Hematopoietic multipotent progenitor cell treated with erythropoietin and hydrocortisone succinate and interleukin-3 and kit ligand, for 4 days (in vitro differentiated cells): ENCODE measurements at regions not wholly inside any gene's neighbourhood (a gene's known extent, or its start where the extent isn't known, plus 50 kb on each side); places are given as distances from the start of the nearest gene placed in this dataset.
"Not testable (repeated sequence)": the region's sequence is repeated elsewhere in the genome, so short reads cannot be mapped to it uniquely, and the experiment has no call there.

Experiments used
- DNase-seq: peaks from one replicate; pipeline ENCODE4 v3.0.0-alpha.2; 2015

GRCh38 chr13:84697591-84697990 is 815.3 kb upstream of the SLITRK1 start:
- not testable (repeated sequence) for DNase-seq

DNA sequence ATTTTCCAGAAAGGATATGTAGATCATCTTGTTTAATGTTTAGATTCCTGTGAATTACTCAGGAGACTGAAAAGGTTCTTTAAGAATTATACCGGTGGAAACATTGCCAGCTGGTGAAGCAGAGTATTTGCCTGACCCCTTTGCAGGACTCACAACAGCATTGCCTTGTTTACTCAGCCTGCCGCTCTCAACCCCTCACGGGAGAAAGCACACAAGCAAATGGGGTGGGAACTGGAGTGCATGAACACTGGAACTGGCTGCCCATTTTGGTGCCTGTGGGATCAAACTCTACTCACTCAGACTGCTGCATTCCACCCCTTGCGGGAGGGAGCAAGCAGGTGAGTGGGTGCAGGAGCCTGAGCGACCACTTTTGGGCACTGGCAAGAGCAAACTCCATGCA is 804.7 kb upstream of the SLITRK1 start:
- DNase-seq: no peak

GRCh38 chr13:84686458-84686857 is 804.2 kb upstream of the SLITRK1 start:
- no peak for DNase-seq

DNA sequence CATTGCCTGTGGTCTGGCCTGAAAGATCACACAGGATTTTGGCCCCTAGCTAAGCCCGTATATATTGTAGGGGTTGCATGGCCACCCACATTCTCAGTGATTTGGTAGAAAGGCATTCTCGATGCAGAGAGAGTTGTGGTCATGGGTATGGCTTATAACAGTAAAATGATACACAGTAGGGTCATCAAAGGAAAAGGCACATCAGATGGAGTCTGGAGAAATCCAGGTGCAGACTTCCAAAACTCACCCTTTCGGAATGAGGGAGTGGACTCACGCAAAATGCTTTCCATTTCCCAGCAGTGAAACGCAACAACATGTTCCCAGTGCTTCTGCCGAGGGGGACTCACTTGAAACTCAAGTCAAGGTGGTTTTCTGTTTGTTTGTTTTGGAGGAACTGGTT is 802.5 kb upstream of the SLITRK1 start:
- DNase-seq: no peak

- DNase-seq: no peak
These were observed 801.9 kb upstream of the SLITRK1 start for GRCh38 chr13:84684048-84684662.

DNA sequence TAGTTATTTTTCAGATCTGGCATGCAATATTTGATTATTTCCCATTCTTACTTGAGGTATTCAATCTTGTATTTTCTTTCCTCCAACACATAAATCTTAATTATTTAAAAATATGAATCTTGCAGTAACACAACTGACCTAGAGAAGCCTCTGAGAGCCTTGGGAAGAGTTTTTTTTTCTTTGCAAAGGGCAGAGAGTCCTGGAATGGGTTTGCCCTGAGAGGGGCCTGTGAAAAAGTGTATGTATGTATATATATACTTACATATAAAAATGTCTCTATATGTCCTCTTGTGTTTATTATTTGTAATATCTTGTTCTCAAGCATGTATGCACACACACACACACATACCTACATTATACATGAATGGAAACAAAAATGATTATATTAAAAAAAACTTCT is 801.2 kb upstream of the SLITRK1 start:
- no peak for DNase-seq

GRCh38 chr13:84677836-84678235 is 795.6 kb upstream of the SLITRK1 start:
- no peak for DNase-seq

DNA sequence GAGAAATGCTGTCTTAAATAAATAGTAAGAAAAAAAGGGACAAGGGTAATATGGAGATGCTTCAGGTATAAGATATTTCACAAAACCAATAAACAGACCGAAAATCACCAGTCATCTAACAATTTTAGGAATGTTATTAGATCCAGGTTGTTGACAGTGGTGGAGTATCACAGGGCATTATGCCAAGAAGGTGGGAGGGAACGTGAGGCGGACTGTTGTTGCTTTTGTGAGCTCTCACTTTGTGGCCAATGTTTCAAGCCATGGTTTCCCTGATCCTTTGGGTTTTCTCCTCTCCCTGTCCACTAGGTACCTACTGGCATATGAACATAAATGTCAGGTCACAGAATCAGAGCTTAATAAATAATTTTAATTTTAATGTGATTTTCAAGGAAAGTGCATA is 790.3 kb upstream of the SLITRK1 start:
- DNase-seq: no peak

GRCh38 chr13:84670245-84670644 is 788.0 kb upstream of the SLITRK1 start:
- no peak for DNase-seq

DNA sequence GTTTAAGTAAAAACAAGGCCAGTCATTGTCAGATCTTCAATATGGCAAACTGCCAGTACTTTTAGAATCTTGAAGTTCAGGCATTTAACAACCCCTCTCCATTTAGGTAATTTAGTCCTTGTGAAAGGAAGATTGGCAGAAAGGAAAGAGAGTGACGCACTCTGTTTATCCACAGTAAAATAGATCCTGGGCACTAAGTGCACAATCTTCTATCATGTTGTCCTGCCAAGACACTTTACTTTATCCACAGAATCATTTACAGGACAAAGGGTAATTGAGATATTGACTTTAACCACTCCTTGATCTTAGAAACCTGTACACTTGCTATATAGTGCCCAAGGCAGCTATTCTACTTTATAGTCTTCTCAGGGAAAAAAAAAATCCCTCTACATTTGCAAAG is 786.4 kb upstream of the SLITRK1 start:
- DNase-seq: no peak

DNA sequence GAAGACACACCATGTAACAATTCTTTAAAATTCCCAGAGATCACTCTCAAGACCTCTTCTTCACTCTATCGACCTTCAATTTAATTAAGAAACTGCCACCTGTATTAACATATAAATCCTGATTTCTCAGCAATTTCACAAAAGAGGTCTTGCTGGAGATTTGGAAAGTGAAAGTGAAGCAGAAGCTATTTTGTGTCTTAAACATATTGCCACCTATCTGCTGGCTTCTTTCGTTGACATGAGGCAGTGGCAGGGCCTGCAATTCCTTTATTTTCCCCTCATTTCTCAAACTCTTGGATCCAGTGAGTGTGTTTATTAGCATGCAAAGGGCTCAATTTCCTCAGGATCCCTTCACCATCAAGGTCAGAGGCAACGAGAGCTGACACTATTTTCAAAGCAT is 780.2 kb upstream of the SLITRK1 start:
- no peak for DNase-seq

- DNase-seq: no peak
These were observed 779.4 kb upstream of the SLITRK1 start for GRCh38 chr13:84661718-84662117.

- DNase-seq: peak; percentile 38
These were observed 777.0 kb upstream of the SLITRK1 start for GRCh38 chr13:84659359-84659661.

DNA sequence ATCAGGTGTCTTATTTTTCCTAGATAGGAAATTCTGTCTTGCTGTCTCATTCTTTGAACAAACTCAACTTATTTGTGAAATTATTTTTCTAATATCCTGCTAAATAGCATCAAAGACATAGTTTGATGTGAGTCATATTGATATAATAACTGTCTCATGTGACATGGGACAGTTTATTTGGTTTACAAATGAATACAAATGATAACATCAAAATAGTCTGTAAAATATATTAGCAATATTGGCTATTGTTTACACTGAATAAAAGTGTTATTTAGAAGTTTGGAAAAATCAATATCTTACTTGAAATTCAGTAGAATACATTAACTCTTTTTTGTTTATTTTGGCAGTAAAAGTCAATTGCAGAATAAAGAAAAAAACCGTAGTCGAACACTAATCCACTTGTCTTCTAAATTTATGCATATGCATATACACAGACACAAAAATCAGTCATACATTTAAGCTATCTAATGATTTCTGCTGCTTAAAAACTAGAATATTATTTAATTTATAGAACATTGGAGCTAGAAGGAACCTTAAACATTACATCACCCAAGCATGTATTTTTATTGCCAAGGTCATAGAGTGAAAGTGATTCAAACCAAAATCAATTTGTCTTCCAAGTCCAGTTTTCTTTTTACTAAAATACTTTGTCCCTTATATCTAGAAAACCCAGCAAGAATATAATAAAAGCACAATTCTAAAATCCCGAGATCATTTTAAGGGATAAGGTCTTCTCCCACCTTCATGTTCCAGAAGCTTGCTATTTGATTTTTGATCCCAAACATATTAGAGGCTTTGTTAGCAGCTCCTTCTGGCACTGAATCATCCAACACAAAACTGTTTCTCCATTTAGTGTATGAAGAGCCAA is 776.5 kb upstream of the SLITRK1 start:
- DNase-seq: no peak

GRCh38 chr13:84655677-84656076 is 773.4 kb upstream of the SLITRK1 start:
- peak; percentile 77 for DNase-seq

- DNase-seq: no peak
These were observed 772.5 kb upstream of the SLITRK1 start for GRCh38 chr13:84654654-84655275.

- DNase-seq: no peak
These were observed 771.8 kb upstream of the SLITRK1 start for GRCh38 chr13:84653915-84654534.

DNA sequence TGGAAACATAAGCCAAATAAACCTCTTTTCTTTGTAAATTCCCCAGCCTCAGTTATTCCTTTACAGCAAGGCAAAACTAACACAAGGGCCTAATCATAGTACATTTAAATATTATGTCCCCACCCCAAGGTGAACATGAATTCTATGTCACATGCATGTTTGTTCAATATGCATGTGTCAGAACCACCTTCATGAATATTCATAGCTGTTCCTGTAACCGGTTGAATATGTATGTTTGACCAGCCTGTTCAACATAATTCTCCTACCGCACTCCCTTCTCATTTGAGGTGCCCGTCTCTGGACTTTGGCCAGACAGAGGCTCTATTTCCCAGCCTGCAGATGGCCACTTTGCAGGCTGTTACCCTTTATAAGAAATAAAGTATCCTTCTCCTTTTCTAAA is 769.4 kb upstream of the SLITRK1 start:
- DNase-seq: no peak

GRCh38 chr13:84651288-84651687 is 769.0 kb upstream of the SLITRK1 start:
- no peak for DNase-seq

DNA sequence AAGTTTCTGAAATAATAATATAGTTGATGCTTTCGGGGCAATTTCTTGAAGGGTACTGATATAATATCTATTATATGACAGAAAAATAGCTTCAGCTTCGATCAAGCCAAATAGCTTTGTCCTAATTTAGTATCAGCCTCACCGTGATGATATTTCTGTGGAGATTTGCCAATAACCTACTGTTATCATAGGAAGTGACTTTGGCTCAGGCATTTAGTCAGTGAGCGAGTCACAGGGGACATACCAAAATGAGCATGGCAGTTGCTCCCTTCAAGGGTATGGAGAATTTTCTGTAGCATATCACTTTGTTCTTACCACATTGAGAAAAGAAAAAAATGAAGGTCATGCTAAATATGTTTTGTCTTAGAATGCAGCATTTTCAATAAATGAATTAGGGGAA is 767.6 kb upstream of the SLITRK1 start:
- DNase-seq: no peak

DNA sequence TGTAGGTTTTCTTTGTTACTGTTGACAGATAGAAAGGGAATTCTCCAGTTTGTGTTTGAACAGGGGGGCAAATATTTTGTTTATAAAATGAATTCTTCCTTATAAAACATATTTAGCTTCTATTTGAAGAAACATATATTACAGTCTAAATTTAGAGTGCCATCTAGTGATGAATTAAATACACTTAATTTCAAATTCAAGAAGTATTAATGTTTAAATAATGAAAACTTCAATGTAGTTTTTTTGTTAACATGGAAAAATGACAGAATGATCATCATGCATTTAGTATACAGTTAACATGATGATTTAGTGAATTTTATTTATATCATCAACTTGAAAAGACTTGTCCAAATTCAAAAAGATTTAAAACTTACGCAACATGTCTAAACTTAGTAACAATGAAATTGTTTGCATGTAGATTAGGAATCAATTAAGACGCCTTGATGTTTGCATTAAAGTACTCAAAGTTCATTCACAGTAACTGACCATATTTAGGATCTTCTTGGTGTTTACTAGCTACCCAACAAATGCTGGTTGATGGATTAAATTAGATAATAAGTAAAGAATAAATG is 765.9 kb upstream of the SLITRK1 start:
- DNase-seq: peak; percentile 30

- DNase-seq: no peak
These were observed 764.7 kb upstream of the SLITRK1 start for GRCh38 chr13:84646957-84647356.

DNA sequence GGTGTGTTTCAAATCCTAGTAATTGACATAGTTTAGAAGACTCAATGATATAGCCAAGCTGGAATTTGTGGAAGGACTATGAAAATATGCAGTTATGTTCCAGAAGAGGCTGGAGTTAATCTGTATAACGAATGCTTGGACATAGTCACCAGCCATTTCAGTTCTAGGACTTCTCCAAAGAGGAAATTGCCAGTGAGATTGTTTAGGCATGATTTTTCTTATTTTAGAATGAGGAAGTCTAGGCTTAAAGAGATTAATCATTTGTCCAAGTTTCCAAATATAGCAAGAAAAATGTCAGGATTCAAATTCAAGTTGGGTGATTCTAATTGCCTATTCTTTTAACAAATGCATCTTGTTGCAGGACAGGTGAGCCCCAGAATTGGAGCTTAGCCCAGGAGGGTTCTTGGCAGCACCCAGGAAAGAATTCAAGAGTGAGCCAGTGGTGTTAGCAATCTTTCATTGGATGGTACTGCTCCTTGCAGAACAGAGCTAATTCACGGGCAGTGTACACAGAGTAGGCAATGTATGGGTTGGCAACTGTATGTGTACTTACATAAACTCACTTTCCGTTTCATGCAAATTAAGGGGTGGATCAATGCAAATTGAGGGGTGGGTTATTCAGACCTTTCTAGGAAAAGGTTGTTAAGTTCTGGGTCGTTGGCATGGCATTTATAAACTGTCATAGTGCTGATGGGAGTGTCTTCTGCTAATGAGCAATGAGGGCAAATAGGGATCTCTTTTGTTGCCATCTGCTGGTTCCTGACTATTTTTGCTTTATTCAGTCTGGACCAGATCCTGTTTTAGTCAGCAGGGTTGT is 763.1 kb upstream of the SLITRK1 start:
- DNase-seq: peak; percentile 34
